OCI-LY7 (cell line): ENCODE measurements at regions not wholly inside any gene's neighbourhood (a gene's known extent, or its start where the extent isn't known, plus 50 kb on each side); places are given as distances from the start of the nearest gene placed in this dataset.

Experiments
- BruUV-seq: library from RNA; stranded (reverse); fragments of 400-500 nt; replicated peaks from 2 replicates; lab custom pipeline; 2021; lab: Mats Ljungman, UMichigan
- CTCF ChIA-PET: fragments of 300-600 bp; sonication (Branson Sonifier 250); formaldehyde crosslinking; loops from one replicate; lab custom pipeline; 2022; ENCODE audit warnings: antibody characterized with exemption; ENCODE audit not compliant: unreplicated experiment; lab: Charles Lee
- POLR2A ChIA-PET: fragments of 300-600 bp; sonication (Branson Sonifier 250); formaldehyde crosslinking; loops from one replicate; lab custom pipeline; 2022; ENCODE audit warnings: antibody characterized with exemption; lab: Charles Lee
- DNase-seq: peaks from one replicate; pipeline ENCODE4 v3.0.0-alpha.2; 2015; ENCODE audit warnings: low spot score
- H2AFZ ChIP-seq: fragments of 200-600 bp; sonication (generic), shearing (Covaris generic); 2 replicates; pipeline ENCODE4 v1.6.1; 2014; ENCODE audit warnings: mild to moderate bottlenecking, antibody characterized with exemption, low read length, moderate library complexity
- H3K27ac ChIP-seq: fragments of 200-600 bp; sonication (generic); 2 replicates; pipeline ENCODE4 v1.5.1; 2014; ENCODE audit warnings: mixed run types, low read depth, mild to moderate bottlenecking, moderate library complexity, low read length, inconsistent platforms; ENCODE audit not compliant: poor library complexity, severe bottlenecking
- H3K36me3 ChIP-seq: fragments of 200-600 bp; sonication (generic); 2 replicates; pipeline ENCODE4 v1.6.1; 2014; ENCODE audit warnings: mild to moderate bottlenecking, antibody characterized with exemption, low read length, moderate library complexity, mixed read lengths; ENCODE audit not compliant: insufficient read depth
- H3K4me1 ChIP-seq: fragments of 200-600 bp; sonication (generic); 2 replicates; pipeline ENCODE4 v1.5.1; 2014; ENCODE audit warnings: mild to moderate bottlenecking, low read length; ENCODE audit not compliant: insufficient read depth, poor library complexity, severe bottlenecking
- H3K4me2 ChIP-seq: fragments of 200-600 bp; sonication (generic); 2 replicates; pipeline ENCODE4 v1.6.1; 2014; ENCODE audit warnings: mild to moderate bottlenecking, low read length
- H3K4me3 ChIP-seq: fragments of 200-600 bp; sonication (generic); 2 replicates; pipeline ENCODE4 v1.5.1; 2014; ENCODE audit warnings: mild to moderate bottlenecking, low read depth, low read length; ENCODE audit not compliant: poor library complexity, severe bottlenecking
- H3K79me2 ChIP-seq: fragments of 200-600 bp; sonication (generic); 2 replicates; pipeline ENCODE4 v1.6.1; 2016; ENCODE audit warnings: low read depth, mild to moderate bottlenecking, low read length, moderate library complexity, mixed read lengths; ENCODE audit not compliant: insufficient read depth
- H3K9me2 ChIP-seq: fragments of 200-600 bp; sonication (generic); 2 replicates; pipeline ENCODE4 v1.6.1; 2016; ENCODE audit warnings: mild to moderate bottlenecking, low read length, mixed read lengths; ENCODE audit not compliant: insufficient read depth
- H3K9me3 ChIP-seq: fragments of 200-600 bp; sonication (generic); 2 replicates; pipeline ENCODE4 v1.6.1; 2014; ENCODE audit warnings: mild to moderate bottlenecking, mixed run types, low read length, mixed read lengths
- H4K20me1 ChIP-seq: fragments of 200-600 bp; sonication (generic); 2 replicates; pipeline ENCODE4 v1.6.1; 2014; ENCODE audit warnings: mild to moderate bottlenecking, antibody characterized with exemption, low read length, moderate library complexity, mixed read lengths; ENCODE audit not compliant: insufficient read depth
- CTCF ChIP-seq: fragments of 200-600 bp; sonication (generic); conservative IDR thresholded peaks from 2 replicates; pipeline ENCODE4 v1.5.1; 2014; ENCODE audit warnings: mild to moderate bottlenecking, antibody characterized with exemption, low read length, moderate library complexity, mixed read lengths
- EZH2phosphoT487 ChIP-seq: fragments of 200-600 bp; sonication (generic); IDR thresholded peaks from 2 replicates; pipeline ENCODE4 v1.6.1; 2018; ENCODE audit warnings: low read depth, borderline replicate concordance, mild to moderate bottlenecking, mixed run types, antibody characterized with exemption, low read length, moderate library complexity, mixed read lengths
- intact Hi-C: fragments of 100-400 bp; cut with micrococcal nuclease; formaldehyde crosslinking; loops from one replicate; pipeline ENCODE4 v1.10.0; 2022; ENCODE audit not compliant: unreplicated experiment

DNA sequence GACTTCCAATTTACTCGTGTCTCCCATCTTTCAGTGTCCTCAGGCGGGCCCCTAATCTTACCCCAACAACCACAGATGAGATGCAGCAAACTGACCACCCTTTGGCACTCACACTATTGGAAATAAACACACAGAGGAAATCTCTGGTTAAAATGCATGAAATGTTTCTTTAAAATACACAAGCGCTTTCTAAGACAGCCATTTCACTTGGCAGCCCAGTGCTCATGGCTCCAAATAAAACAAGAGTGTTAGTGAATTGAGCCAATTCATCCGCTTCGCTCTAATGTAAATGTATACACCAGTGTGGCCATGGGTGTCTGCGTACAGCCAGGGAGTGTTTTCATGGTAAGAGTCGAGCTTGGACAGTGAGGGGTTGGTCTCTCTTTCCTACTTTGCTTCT lies 282.9 kb downstream of the CLIC5 start:
- Histone ChIP-seq H3K4me3 (no peak overlapping the region), H3K9me2 (no peaks in the 10 kb centered on the region), H3K36me3 (no peaks in the 10 kb centered on the region), H3K79me2 (no peaks in the 10 kb centered on the region), H3K27ac (no peak overlapping the region), H4K20me1 (no peaks in the 10 kb centered on the region), H2AFZ (no peak overlapping the region), H3K4me1 (no peaks in the 10 kb centered on the region), H3K9me3 (no peaks in the 10 kb centered on the region), H3K4me2 (no peak overlapping the region)
- BruUV-seq: no TSS peak
- ChIA-PET CTCF (no interaction called here), POLR2A (interaction anchor here (0.8 kb wide), 1 partner anchor 11 kb away, joined by 3 read pairs; no protein-coding TSS in a partner anchor)
- intact Hi-C loops: no loop called here
- TF ChIP-seq CTCF: no peak
- no peak for TF ChIP-seq EZH2phosphoT487
- DNase-seq: no peak

- no peaks in the 10 kb centered on the region for H3K4me1 ChIP-seq
- H3K9me2 ChIP-seq: no peaks in the 10 kb centered on the region
- no peak overlapping the region for H3K27ac ChIP-seq
- no peaks in the 10 kb centered on the region for H3K36me3 ChIP-seq
- H3K9me3 ChIP-seq: no peaks in the 10 kb centered on the region
- intact Hi-C loops: no loop called here
- ChIA-PET POLR2A (interaction anchor here (1.1 kb wide), 1 partner anchor 124 kb away, joined by 3 read pairs; no protein-coding TSS in a partner anchor), CTCF (no interaction called here)
- H4K20me1 ChIP-seq: no peaks in the 10 kb centered on the region
- no peaks in the 10 kb centered on the region for H3K79me2 ChIP-seq
- DNase-seq: no peak
- no peak overlapping the region for H3K4me2 ChIP-seq
- TF ChIP-seq CTCF (no peak), EZH2phosphoT487 (no peak)
- no peak overlapping the region for H3K4me3 ChIP-seq
- BruUV-seq: no TSS peak
- no peak overlapping the region for H2AFZ ChIP-seq
Measured at GRCh38 chr6:45730232-45730631, 285.4 kb downstream of the CLIC5 start.

GRCh38 chr6:45728674-45729073 lies 287.0 kb downstream of the CLIC5 start:
- Histone ChIP-seq H2AFZ (no peak overlapping the region), H3K36me3 (no peaks in the 10 kb centered on the region), H3K79me2 (no peaks in the 10 kb centered on the region), H3K4me2 (no peak overlapping the region), H3K4me3 (no peak overlapping the region), H4K20me1 (no peaks in the 10 kb centered on the region), H3K27ac (no peak overlapping the region), H3K9me2 (no peaks in the 10 kb centered on the region), H3K4me1 (no peaks in the 10 kb centered on the region), H3K9me3 (no peaks in the 10 kb centered on the region)
- no peak for TF ChIP-seq EZH2phosphoT487
- TF ChIP-seq CTCF: no peak
- no TSS peak for BruUV-seq
- DNase-seq: no peak
- ChIA-PET POLR2A (no interaction called here), CTCF (no interaction called here)
- intact Hi-C loops: no loop called here
